ENCODE measurements at regions not wholly inside any gene's neighbourhood (a gene's known extent, or its start where the extent isn't known, plus 50 kb on each side); places are given as distances from the start of the nearest gene placed in this dataset.

GRCh38 chr2:120802867-120803484 is 67.3 kb downstream of the GLI2 start:
- no peak for TF ChIP-seq CTCF (IDR thresholded peaks at IDR 0.05)
- TF ChIP-seq POLR2A (IDR thresholded peaks at IDR 0.05) = no peak
